ENCODE measurements at regions not wholly inside any gene's neighbourhood (a gene's known extent, or its start where the extent isn't known, plus 50 kb on each side); places are given as distances from the start of the nearest gene placed in this dataset.

GRCh38 chr15:46270481-46271147 lies 635.8 kb downstream of the SQOR start:
- DNase-seq: no peak
- WGBS: 76% methylated on average over 4 of the region's 5 CpGs
- no peak overlapping the region for H3K4ac ChIP-seq (ENCODE audit: low read depth in 1 of 2, low read length in 2 of 2)

DNA sequence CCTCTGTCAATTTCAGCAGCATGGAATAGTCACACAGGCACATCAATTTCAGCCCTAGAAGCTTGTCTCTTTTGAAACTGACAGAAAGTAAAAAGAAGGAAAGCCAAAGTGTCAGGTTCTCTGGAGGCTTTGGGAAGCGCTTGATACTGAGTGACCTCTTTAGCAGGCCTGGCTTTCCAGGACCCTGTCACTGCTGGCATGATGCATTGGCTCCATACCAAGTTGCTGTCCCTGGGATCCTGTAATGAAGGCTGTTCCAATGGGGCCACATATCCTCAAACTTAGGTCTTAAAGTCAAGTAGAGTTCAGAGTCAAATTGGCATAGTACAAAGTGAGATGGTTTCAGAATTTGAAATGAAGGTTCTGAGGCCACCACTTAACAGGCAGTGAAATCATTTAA lies 640.9 kb downstream of the SQOR start:
- H3K4me3 ChIP-seq (ENCODE audit: insufficient read depth in 1 of 2, low read depth in 1 of 2, low read length in 2 of 2): no peak overlapping the region
- no peak overlapping the region for H3K4me2 ChIP-seq (ENCODE audit: low read length, poor library complexity, severe bottlenecking)
- H2BK5ac ChIP-seq (ENCODE audit: low read depth, low read length, poor library complexity, severe bottlenecking): no peak overlapping the region
- H3K9ac ChIP-seq (ENCODE audit: low read length): no peak overlapping the region
- no peak overlapping the region for H3K4ac ChIP-seq (ENCODE audit: low read depth in 1 of 2, low read length in 2 of 2)
- no peak overlapping the region for H3K23ac ChIP-seq (ENCODE audit: low read length in 2 of 2)
- no peak overlapping the region for H2AFZ ChIP-seq (ENCODE audit: low read depth, low read length)
- H4K91ac ChIP-seq (ENCODE audit: low read length): no peak overlapping the region
- WGBS: 85% methylated on average over 1 of the region's 1 CpG
- no peaks in the 10 kb centered on the region for H3K9me3 ChIP-seq (ENCODE audit: control insufficient read depth, low read length)
- H3K27me3 ChIP-seq (ENCODE audit: control insufficient read depth in 1 of 2, insufficient read depth in 1 of 2, low read length in 2 of 2): no peaks in the 10 kb centered on the region
- no peak overlapping the region for H4K8ac ChIP-seq (ENCODE audit: low read length)
- H3K4me1 ChIP-seq (ENCODE audit: control insufficient read depth, insufficient read depth, low read depth, low read length): no peaks in the 10 kb centered on the region
- no peak overlapping the region for H2BK15ac ChIP-seq (ENCODE audit: low read depth, poor library complexity, severe bottlenecking)
- H3K18ac ChIP-seq (ENCODE audit: low read depth in 1 of 2, low read length in 2 of 2): no peak overlapping the region
- H2BK120ac ChIP-seq (ENCODE audit: low read depth, low read length): no peak overlapping the region
- no peak overlapping the region for H3K14ac ChIP-seq (ENCODE audit: low read length in 2 of 2)
- DNase-seq: no peak
- no peaks in the 10 kb centered on the region for H3K79me1 ChIP-seq (replicated peaks; ENCODE audit: low read length, poor library complexity, severe bottlenecking)
- no peak overlapping the region for H2BK12ac ChIP-seq (ENCODE audit: low read length in 2 of 2)
- no peak overlapping the region for H2AK5ac ChIP-seq (ENCODE audit: low read length, severe bottlenecking)
- no peaks in the 10 kb centered on the region for H3K36me3 ChIP-seq (ENCODE audit: control insufficient read depth in 1 of 2, insufficient read depth in 2 of 2, low read depth in 1 of 2, low read length in 2 of 2)
- no peak overlapping the region for H3K27ac ChIP-seq (ENCODE audit: low read length, poor library complexity, severe bottlenecking)

More at GRCh38 chr15:46270481-46271147, 635.8 kb downstream of the SQOR start:
- no peak overlapping the region for H3K4me2 ChIP-seq (ENCODE audit: low read length, poor library complexity, severe bottlenecking)
- H3K9ac ChIP-seq (ENCODE audit: low read length): no peak overlapping the region
- no peak overlapping the region for H4K91ac ChIP-seq (ENCODE audit: low read length)
- H3K9me3 ChIP-seq (ENCODE audit: control insufficient read depth, low read length): no peaks in the 10 kb centered on the region
- H2BK15ac ChIP-seq (ENCODE audit: low read depth, poor library complexity, severe bottlenecking): no peak overlapping the region
- H3K4me1 ChIP-seq (ENCODE audit: control insufficient read depth, insufficient read depth, low read depth, low read length): no peaks in the 10 kb centered on the region
- H3K27ac ChIP-seq (ENCODE audit: low read length, poor library complexity, severe bottlenecking): no peak overlapping the region
- H4K8ac ChIP-seq (ENCODE audit: low read length): no peak overlapping the region
- H2BK12ac ChIP-seq (ENCODE audit: low read length in 2 of 2): no peak overlapping the region
- no peak overlapping the region for H2AK5ac ChIP-seq (ENCODE audit: low read length, severe bottlenecking)
- no peak overlapping the region for H2BK5ac ChIP-seq (ENCODE audit: low read depth, low read length, poor library complexity, severe bottlenecking)
- no peaks in the 10 kb centered on the region for H3K36me3 ChIP-seq (ENCODE audit: control insufficient read depth in 1 of 2, insufficient read depth in 2 of 2, low read depth in 1 of 2, low read length in 2 of 2)
- no peaks in the 10 kb centered on the region for H3K79me1 ChIP-seq (replicated peaks; ENCODE audit: low read length, poor library complexity, severe bottlenecking)
- H2BK120ac ChIP-seq (ENCODE audit: low read depth, low read length): no peak overlapping the region
- no peak overlapping the region for H2AFZ ChIP-seq (ENCODE audit: low read depth, low read length)
- no peak overlapping the region for H3K4me3 ChIP-seq (ENCODE audit: insufficient read depth in 1 of 2, low read depth in 1 of 2, low read length in 2 of 2)
- no peak overlapping the region for H3K18ac ChIP-seq (ENCODE audit: low read depth in 1 of 2, low read length in 2 of 2)
- H3K27me3 ChIP-seq (ENCODE audit: control insufficient read depth in 1 of 2, insufficient read depth in 1 of 2, low read length in 2 of 2): no peaks in the 10 kb centered on the region
- no peak overlapping the region for H3K14ac ChIP-seq (ENCODE audit: low read length in 2 of 2)
- no peak overlapping the region for H3K23ac ChIP-seq (ENCODE audit: low read length in 2 of 2)

DNA sequence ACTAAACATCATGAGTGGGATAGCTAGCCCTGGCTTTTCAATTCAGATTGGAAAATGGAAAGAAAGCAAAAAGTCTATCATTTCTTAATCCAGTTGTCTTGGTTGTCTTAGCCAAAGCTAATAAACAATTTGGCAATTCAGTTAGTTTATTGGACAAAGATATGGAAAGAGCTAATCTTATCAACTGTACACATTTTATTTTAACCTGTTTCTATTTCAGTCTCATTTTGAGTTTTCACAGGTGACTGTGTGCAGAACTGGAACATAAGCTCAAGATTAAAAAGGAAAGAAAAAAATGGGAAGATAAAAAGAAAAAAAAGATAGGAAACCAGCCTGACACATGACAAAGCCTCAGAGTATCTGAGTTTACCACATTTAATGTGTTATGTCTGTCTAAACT lies 642.6 kb downstream of the SQOR start:
- Histone ChIP-seq H2BK12ac (ENCODE audit: low read length in 2 of 2) (no peak overlapping the region), H4K8ac (ENCODE audit: low read length) (no peak overlapping the region), H3K79me1 (replicated peaks; ENCODE audit: low read length, poor library complexity, severe bottlenecking) (no peaks in the 10 kb centered on the region), H2AK5ac (ENCODE audit: low read length, severe bottlenecking) (no peak overlapping the region), H3K23ac (ENCODE audit: low read length in 2 of 2) (no peak overlapping the region), H3K9me3 (ENCODE audit: control insufficient read depth, low read length) (no peaks in the 10 kb centered on the region), H3K4me3 (ENCODE audit: insufficient read depth in 1 of 2, low read depth in 1 of 2, low read length in 2 of 2) (no peak overlapping the region), H3K4me1 (ENCODE audit: control insufficient read depth, insufficient read depth, low read depth, low read length) (no peaks in the 10 kb centered on the region), H3K4me2 (ENCODE audit: low read length, poor library complexity, severe bottlenecking) (no peak overlapping the region), H2BK120ac (ENCODE audit: low read depth, low read length) (no peak overlapping the region), H2BK15ac (ENCODE audit: low read depth, poor library complexity, severe bottlenecking) (no peak overlapping the region), H3K14ac (ENCODE audit: low read length in 2 of 2) (no peak overlapping the region), H3K9ac (ENCODE audit: low read length) (no peak overlapping the region), H3K27ac (ENCODE audit: low read length, poor library complexity, severe bottlenecking) (no peak overlapping the region), H3K27me3 (ENCODE audit: control insufficient read depth in 1 of 2, insufficient read depth in 1 of 2, low read length in 2 of 2) (no peaks in the 10 kb centered on the region), H4K91ac (ENCODE audit: low read length) (no peak overlapping the region), H3K36me3 (ENCODE audit: control insufficient read depth in 1 of 2, insufficient read depth in 2 of 2, low read depth in 1 of 2, low read length in 2 of 2) (no peaks in the 10 kb centered on the region), H2BK5ac (ENCODE audit: low read depth, low read length, poor library complexity, severe bottlenecking) (no peak overlapping the region), H3K4ac (ENCODE audit: low read depth in 1 of 2, low read length in 2 of 2) (no peak overlapping the region), H3K18ac (ENCODE audit: low read depth in 1 of 2, low read length in 2 of 2) (no peak overlapping the region), H2AFZ (ENCODE audit: low read depth, low read length) (no peak overlapping the region)
- DNase-seq: no peak

- Histone ChIP-seq H3K9me3 (ENCODE audit: control insufficient read depth, low read length) (no peaks in the 10 kb centered on the region), H2BK15ac (ENCODE audit: low read depth, poor library complexity, severe bottlenecking) (no peak overlapping the region), H3K4me2 (ENCODE audit: low read length, poor library complexity, severe bottlenecking) (no peak overlapping the region), H3K14ac (ENCODE audit: low read length in 2 of 2) (no peak overlapping the region), H2BK12ac (ENCODE audit: low read length in 2 of 2) (no peak overlapping the region), H3K36me3 (ENCODE audit: control insufficient read depth in 1 of 2, insufficient read depth in 2 of 2, low read depth in 1 of 2, low read length in 2 of 2) (no peaks in the 10 kb centered on the region), H2AFZ (ENCODE audit: low read depth, low read length) (no peak overlapping the region), H3K27ac (ENCODE audit: low read length, poor library complexity, severe bottlenecking) (no peak overlapping the region), H3K18ac (ENCODE audit: low read depth in 1 of 2, low read length in 2 of 2) (no peak overlapping the region), H3K4ac (ENCODE audit: low read depth in 1 of 2, low read length in 2 of 2) (no peak overlapping the region), H3K9ac (ENCODE audit: low read length) (no peak overlapping the region), H3K23ac (ENCODE audit: low read length in 2 of 2) (no peak overlapping the region), H4K8ac (ENCODE audit: low read length) (no peak overlapping the region), H3K4me3 (ENCODE audit: insufficient read depth in 1 of 2, low read depth in 1 of 2, low read length in 2 of 2) (no peak overlapping the region), H2AK5ac (ENCODE audit: low read length, severe bottlenecking) (no peak overlapping the region), H2BK5ac (ENCODE audit: low read depth, low read length, poor library complexity, severe bottlenecking) (no peak overlapping the region), H2BK120ac (ENCODE audit: low read depth, low read length) (no peak overlapping the region), H3K4me1 (ENCODE audit: control insufficient read depth, insufficient read depth, low read depth, low read length) (no peaks in the 10 kb centered on the region), H4K91ac (ENCODE audit: low read length) (no peak overlapping the region), H3K27me3 (ENCODE audit: control insufficient read depth in 1 of 2, insufficient read depth in 1 of 2, low read length in 2 of 2) (no peaks in the 10 kb centered on the region), H3K79me1 (replicated peaks; ENCODE audit: low read length, poor library complexity, severe bottlenecking) (no peaks in the 10 kb centered on the region)
- DNase-seq: no peak
- 88% methylated on average over 5 of the region's 5 CpGs for WGBS
These were observed 643.2 kb downstream of the SQOR start for GRCh38 chr15:46278062-46278461.
